Esophagus muscularis mucosa (tissue), 4 donors: ENCODE measurements at regions not wholly inside any gene's neighbourhood (a gene's known extent, or its start where the extent isn't known, plus 50 kb on each side); places are given as distances from the start of the nearest gene placed in this dataset.

Experiments used
- DNase-seq: peaks from one replicate; pipeline ENCODE4 v3.0.0-alpha.2; 2017; ENCODE audit errors: extremely low spot score
- H3K27ac ChIP-seq, 4 donors: fragments of 200-600 bp; sonication (generic); replicated peaks in 1 of 4; 1 replicate in 3 of 4; 2 replicates in 1 of 4; pipeline ENCODE4 v1.5.1; 2016 to 2019; ENCODE audit warnings: mild to moderate bottlenecking in 1 of 4
- H3K27me3 ChIP-seq, 4 donors: fragments of 200-600 bp; sonication (generic); one replicate each; pipeline versions ENCODE4 v1.5.1 to v1.6.0; 2016 to 2019
- H3K36me3 ChIP-seq, 4 donors: fragments of 200-600 bp; sonication (generic); one replicate each; pipeline ENCODE4 v1.5.1; 2016 to 2019
- H3K4me1 ChIP-seq, 4 donors: fragments of 200-600 bp; sonication (generic); one replicate each; pipeline ENCODE4 v1.5.1; 2016 to 2019
- H3K4me3 ChIP-seq, 4 donors: fragments of 200-600 bp; sonication (generic); 1 replicate in 2 of 4; 2 replicates in 2 of 4; pipeline ENCODE4 v1.5.1; 2016 to 2019; ENCODE audit warnings: mild to moderate bottlenecking in 4 of 4, moderate library complexity in 1 of 4
- H3K9me3 ChIP-seq, 4 donors: fragments of 200-600 bp; sonication (generic); 1 replicate in 3 of 4; 2 replicates in 1 of 4; pipeline ENCODE4 v1.5.1; 2016 to 2019
- CTCF ChIP-seq, 3 experiments: fragments of 200-600 bp in 2 of 3; fragments of 450-650 bp in 1 of 3; sonication (generic) in 2 of 3; IDR thresholded peaks; one replicate each; pipeline ENCODE4 v1.5.1; 2017 to 2019; ENCODE audit warnings: antibody characterized with exemption in 3 of 3, mild to moderate bottlenecking in 2 of 3, moderate library complexity in 1 of 3
- EP300 ChIP-seq: sonication (generic); formaldehyde crosslinking; IDR thresholded peaks from one replicate; pipeline ENCODE4 v1.6.1; 2017; ENCODE audit warnings: antibody characterized with exemption
- POLR2A ChIP-seq: fragments of 450-650 bp; IDR thresholded peaks from one replicate; pipeline ENCODE4 v1.6.1; 2017; ENCODE audit warnings: antibody characterized with exemption, moderate library complexity, mild to moderate bottlenecking, low read depth
- POLR2AphosphoS5 ChIP-seq, 2 donors: sonication (generic); formaldehyde crosslinking; IDR thresholded peaks; one replicate each; pipeline ENCODE4 v1.6.1; 2017; ENCODE audit warnings: antibody characterized with exemption in 2 of 2
- WGBS: methylation state at CpG from one replicate; pipeline ENCODE4 v1.1.5; 2018; 5-methylcytosine and 5-hydroxymethylcytosine counted together
- intact Hi-C: fragments of 100-400 bp; cut with DNase I; formaldehyde crosslinking; loops from one replicate; pipeline ENCODE4 v1.15.1; 2023

- no peak overlapping the region for H3K27ac ChIP-seq
- DNase-seq, result no peak
- WGBS, result 61% methylated on average over 5 of the region's 5 CpGs
- intact Hi-C loops, result no loop called here
- no peaks in the 10 kb centered on the region for H3K9me3 ChIP-seq
- H3K36me3 ChIP-seq, result no peaks in the 10 kb centered on the region
- no peak overlapping the region for H3K4me3 ChIP-seq
- TF ChIP-seq POLR2AphosphoS5 (IDR thresholded peaks at IDR 0.05) (no peak), CTCF (IDR thresholded peaks at IDR 0.05) (no peak), POLR2A (no peak), EP300 (no peak)
- peaks cover 0 to 72% (median 7%) of the 10 kb centered on the region in 4 donors for H3K27me3 ChIP-seq
- H3K4me1 ChIP-seq, result no peaks in the 10 kb centered on the region
Measured at GRCh38 chr12:3931776-3932175, 58.6 kb upstream of the PARP11 start.

- H3K27ac ChIP-seq, result no peak overlapping the region
- DNase-seq, result no peak
- no peaks in the 10 kb centered on the region for H3K4me1 ChIP-seq
- intact Hi-C loops, result no loop called here
- 79% methylated on average over 3 of the region's 4 CpGs for WGBS
- no peaks in the 10 kb centered on the region for H3K9me3 ChIP-seq
- H3K36me3 ChIP-seq, result no peaks in the 10 kb centered on the region
- H3K4me3 ChIP-seq, result no peak overlapping the region
- H3K27me3 ChIP-seq, result peaks cover 0 to 72% (median 7%) of the 10 kb centered on the region in 4 donors
- TF ChIP-seq POLR2AphosphoS5 (IDR thresholded peaks at IDR 0.05) (no peak), EP300 (no peak), CTCF (IDR thresholded peaks at IDR 0.05) (no peak)
Measured at GRCh38 chr12:3931206-3931605, 58.0 kb upstream of the PARP11 start.

- Histone ChIP-seq H3K4me1 (no peaks in the 10 kb centered on the region), H3K9me3 (peaks cover 0 to 6% (median 0%) of the 10 kb centered on the region in 4 donors), H3K27ac (no peak overlapping the region), H3K36me3 (no peaks in the 10 kb centered on the region), H3K27me3 (peaks cover 0 to 83% (median 7%) of the 10 kb centered on the region in 4 donors), H3K4me3 (no peak overlapping the region)
- TF ChIP-seq CTCF (IDR thresholded peaks at IDR 0.05) (no peak), EP300 (no peak), POLR2AphosphoS5 (IDR thresholded peaks at IDR 0.05) (no peak), POLR2A (no peak)
- WGBS, result 74% methylated on average over 9 of the region's 10 CpGs
- intact Hi-C loops, result no loop called here
- DNase-seq, result no peak
Measured at GRCh38 chr12:3929875-3930615, 56.8 kb upstream of the PARP11 start.

- no peak for TF ChIP-seq POLR2AphosphoS5 (IDR thresholded peaks at IDR 0.05)
- intact Hi-C loops, result no loop called here
- no peaks in the 10 kb centered on the region for H3K36me3 ChIP-seq
- whole genome bisulfite sequencing, result 5% methylated on average over 6 of the region's 6 CpGs
- no peak overlapping the region for H3K4me3 ChIP-seq
- no peak for DNase-seq
- H3K27ac ChIP-seq, result no peak overlapping the region
- H3K9me3 ChIP-seq, result peaks cover 0 to 6% (median 0%) of the 10 kb centered on the region in 4 donors
- no peaks in the 10 kb centered on the region for H3K4me1 ChIP-seq
- peaks cover 0 to 88% (median 7%) of the 10 kb centered on the region in 4 donors for H3K27me3 ChIP-seq
Measured at GRCh38 chr12:3928538-3929184, 55.5 kb upstream of the PARP11 start.

- no peak for TF ChIP-seq POLR2A
- no peak for TF ChIP-seq POLR2AphosphoS5 (IDR thresholded peaks at IDR 0.05)
- no peak for TF ChIP-seq EP300
- TF ChIP-seq CTCF (IDR thresholded peaks at IDR 0.05), result no peak
- no peak overlapping the region for H3K4me3 ChIP-seq
- H3K27ac ChIP-seq, result no peak overlapping the region
- no peaks in the 10 kb centered on the region for H3K36me3 ChIP-seq
- 94% methylated on average over 3 of the region's 3 CpGs for WGBS
- H3K27me3 ChIP-seq, result peaks cover 0 to 64% (median 4%) of the 10 kb centered on the region in 4 donors
- peaks cover 0 to 6% (median 0%) of the 10 kb centered on the region in 4 donors for H3K9me3 ChIP-seq
- intact Hi-C loops, result no loop called here
- H3K4me1 ChIP-seq, result peaks cover 0 to 5% (median 3%) of the 10 kb centered on the region in 4 donors
- DNase-seq, result no peak
Measured at GRCh38 chr12:3925621-3926020, 52.4 kb upstream of the PARP11 start.
